GM18511 (cell line): ENCODE measurements at regions not wholly inside any gene's neighbourhood (a gene's known extent, or its start where the extent isn't known, plus 50 kb on each side); places are given as distances from the start of the nearest gene placed in this dataset.
"Not testable (repeated sequence)": the region's sequence is repeated elsewhere in the genome, so short reads cannot be mapped to it uniquely, and the experiment has no call there.

Experiments
- ATAC-seq: cut with Tn5 transposase; IDR thresholded peaks from one replicate; pipeline ENCODE4 v1.9.1; 2021; ENCODE audit warnings: mild to moderate bottlenecking, moderate library complexity; ENCODE audit not compliant: unreplicated experiment

- peak; percentile 69 for ATAC-seq
Observed at GRCh38 chr20:53872561-53873229, 197.7 kb downstream of the BCAS1 start.

DNA sequence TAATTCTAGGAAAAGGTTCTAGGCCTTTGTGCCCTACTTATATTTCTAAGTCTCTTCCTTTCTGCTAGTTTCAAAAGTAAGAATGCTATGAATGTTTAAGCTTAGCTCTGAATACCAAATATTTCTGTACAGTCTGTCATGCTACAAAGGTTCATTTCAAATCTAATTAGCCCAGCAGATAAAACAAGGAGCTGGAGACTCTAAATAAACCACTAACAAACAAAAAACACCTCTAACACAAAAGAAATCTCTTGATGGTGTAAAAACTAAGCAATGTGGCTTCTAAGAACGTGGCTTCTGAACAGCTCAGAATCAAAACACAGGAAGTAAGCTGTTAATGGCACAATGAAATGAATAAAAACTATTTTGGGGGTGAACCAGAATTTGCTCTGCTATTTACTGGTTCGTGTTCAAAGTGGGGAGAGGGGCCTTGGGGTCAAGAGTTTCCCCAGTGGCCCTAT, 198.3 kb downstream of the BCAS1 start:
- no peak for ATAC-seq

DNA sequence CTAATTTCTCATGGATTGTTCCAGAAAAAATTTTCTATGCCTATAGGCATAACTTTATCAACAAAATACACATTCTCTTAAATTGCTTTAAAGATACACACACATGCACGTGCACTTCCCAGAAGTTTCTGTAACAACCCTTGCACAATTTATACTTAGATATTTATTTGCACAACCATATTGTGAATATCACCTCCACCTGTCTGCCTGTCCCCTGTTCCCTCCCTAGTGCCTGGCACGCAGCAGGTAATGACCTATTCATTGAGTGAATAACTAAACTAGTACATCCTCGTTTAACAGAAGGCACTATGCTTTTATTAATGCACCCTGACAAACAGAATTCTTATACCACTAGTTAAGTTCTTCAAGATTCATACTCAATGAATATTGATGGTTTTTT, 198.9 kb downstream of the BCAS1 start:
- ATAC-seq: no peak

DNA sequence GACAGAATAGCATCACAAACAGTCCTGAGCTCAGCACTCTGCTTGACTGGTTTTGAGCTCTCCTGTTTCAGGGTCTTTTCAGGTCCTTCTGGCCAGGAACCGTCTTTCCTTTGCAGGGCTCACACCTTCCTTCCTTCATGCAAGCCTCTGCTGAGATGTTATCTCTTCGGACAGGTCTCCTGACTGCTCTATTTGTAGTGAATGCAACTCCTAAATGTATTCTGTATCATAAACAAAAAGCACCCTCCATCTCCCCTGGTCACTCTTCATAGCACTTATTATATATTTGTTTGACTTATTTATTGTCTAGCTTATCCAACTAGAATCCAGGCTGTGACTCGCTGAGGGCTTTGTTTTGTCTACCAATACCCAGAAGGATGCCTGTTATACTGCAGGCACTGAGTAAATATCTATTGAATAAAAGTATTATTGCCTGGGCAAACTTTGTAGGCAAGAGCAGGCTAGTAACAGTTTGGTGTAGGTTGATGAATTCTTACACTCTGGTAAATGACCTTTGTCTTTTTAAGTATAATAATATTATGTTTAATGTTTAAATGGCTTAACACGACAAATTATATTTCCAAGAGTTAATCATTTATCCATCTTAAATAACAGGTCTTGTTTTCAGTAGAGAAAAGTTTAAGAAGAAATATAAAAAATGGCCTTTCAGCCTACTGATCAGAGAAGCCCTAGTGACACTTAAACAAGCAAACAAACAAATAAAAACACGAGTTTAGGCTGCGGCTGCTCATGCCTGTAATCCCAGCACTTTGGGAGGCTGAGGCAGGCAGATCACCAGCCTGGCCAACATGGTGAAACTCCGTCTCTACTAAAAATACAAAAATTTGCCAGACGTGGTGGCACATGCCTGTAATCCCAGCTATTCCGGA, 199.7 kb downstream of the BCAS1 start:
- no peak for ATAC-seq

- ATAC-seq: peak; percentile 61
Observed at GRCh38 chr20:53869466-53870258, 200.7 kb downstream of the BCAS1 start.

GRCh38 chr20:53867741-53868351, 202.5 kb downstream of the BCAS1 start:
- no peak for ATAC-seq

DNA sequence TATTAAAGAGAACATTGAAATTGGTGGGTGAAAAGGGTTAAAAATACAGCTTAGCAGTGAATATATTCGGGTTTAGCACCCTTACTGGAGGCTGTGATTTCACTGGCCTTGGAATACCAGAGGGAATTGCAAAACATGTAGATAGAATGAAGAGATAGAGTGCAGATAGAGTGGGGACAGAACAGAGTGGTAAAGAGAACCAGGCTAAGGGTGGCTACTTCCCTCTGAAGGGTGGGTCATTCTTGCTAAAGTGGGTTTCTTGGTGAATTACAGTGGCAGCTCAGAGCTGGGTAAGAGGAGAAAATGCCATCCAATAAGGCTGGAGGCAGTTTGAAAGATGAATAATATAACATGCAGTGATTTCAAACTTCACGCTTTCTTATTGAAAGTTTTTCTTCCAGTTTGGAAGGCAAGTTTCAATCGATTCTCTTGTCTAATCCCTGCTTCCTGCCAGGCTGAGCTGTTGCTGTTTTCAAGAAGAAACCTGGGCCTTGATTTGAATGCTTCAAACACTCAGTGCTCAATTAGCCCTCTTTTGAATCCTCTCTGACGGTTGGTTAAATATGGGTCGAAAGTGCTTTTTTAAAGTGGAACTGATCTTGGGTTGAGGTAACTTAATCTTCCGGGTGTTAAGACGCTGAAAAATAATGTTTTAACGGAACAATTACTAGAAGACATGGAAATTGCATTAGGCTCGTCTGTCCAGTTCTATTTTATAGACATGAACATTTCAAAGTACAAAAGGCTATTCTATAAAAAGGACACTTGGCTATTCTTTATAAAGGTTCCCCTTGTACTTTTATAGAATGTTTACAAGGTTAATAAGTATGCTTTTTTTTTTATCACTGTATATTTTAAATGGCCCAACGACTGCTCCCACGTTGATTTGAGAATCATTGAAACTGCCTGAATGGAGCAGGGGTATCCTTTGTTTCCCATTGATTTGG, 203.3 kb downstream of the BCAS1 start:
- ATAC-seq: peak; percentile 60

DNA sequence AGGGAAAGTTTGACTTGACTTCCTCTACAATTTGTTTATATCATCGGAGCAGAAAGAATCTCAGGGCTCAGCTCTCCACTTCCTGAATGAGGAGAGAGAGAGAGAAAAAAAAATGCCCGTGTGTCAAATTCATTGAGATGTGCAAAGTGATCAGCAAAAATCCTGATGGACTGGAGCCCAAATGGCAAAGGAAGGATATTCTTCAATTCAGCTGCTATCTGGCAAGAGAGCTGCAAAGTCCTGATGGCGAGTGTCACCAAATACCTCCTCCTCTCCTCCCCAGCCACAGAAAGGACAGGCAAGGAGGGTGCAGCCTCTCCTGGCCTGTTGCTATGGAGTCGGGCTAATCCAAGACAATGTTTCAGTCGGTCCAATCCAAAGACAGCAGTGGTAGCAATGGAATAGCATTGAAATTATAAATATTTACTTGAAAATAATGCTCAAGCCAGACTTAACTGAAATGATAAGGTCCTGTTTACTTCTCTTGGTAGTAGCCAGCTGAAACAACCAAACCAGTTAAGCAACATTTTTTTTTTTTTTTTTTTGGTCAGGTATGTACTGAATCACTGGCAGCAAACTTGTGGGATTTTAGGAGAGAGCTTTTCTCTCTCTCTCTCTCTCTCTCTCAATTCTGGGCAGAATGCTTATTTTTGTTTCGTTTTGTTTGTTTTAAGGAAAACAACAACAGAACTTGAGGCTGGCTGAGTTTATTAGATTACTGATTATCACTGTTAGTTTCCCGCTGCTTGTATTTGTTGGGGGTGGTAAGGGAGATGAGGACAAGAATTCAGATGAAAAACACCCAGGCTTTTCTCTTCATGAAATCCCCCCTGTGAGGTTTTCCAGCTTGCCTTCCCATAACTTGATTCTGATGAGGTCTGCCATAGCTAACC, 204.2 kb downstream of the BCAS1 start:
- ATAC-seq: no peak

DNA sequence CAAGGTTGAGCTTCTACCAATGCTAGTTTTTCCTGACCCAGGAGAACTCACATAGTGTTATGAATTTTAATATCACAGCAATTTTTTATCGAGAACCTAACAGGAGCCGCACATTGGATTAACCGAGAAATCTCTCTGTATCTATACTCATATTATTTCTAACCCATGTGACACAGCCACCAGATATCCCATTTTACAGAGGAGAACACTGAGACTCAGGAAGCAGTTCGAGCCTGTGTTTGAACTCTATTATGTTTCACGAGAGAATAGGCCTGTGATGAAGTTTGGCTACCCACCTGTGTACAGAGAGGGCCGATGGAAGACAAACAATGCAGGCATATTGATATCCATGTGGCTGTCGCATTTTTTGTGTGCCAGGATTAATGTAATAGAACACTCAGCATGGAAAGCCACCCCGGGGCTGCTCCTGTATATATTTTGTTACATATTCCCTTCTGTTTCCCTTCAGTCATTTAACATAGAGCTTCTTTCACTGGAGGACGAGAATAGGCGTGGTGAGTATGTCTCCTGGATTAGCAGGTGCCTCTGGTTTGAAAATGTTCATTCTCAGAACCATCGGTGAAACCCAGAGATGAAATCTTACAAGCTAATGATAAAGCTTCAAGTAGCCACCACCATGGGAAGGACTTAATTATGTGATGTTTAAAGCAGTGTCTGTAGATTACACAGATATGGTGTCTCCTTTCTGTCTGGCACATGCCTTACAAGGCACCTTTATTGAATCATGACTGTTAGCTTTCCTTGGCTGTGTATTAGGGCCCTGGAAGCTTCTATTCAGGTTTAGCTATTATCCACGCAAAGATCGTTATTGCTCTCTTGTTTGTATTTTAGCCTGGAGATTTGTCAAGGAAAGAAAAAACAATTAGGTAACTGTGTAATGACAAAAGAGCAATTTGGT, 205.4 kb downstream of the BCAS1 start:
- ATAC-seq: not testable (repeated sequence)

DNA sequence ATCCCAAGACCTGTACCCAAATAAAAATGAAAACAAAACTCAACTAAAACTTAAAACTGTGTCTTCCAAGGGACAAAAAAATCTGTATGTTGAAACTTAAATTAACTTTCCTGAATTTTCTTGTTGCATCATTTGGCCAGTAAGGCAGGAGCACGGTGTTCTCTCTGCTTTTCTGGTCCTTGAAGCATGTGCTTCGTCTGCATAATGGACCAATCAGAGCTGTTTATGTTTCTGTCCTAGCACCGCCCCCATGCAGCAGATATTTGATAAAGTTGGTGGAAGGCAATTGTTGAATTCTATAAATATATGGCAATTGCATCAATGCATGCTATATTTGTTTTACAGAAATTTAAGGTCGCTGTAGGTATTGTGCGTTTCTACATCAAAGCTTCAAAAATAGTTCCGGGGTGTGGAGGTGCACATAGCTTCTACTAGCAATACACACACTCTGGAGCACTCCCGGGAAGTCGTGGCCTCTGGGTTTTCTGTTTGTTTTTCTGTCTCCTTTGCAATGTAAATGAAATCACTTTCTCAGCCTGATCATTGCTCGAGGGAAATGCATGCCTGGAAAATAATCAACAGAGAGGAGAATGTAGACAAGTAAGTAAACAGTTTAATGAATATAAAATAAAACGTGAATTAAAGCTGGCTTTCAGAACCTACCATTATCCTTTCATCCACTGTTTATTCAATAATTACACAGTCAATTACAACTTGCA, 206.3 kb downstream of the BCAS1 start:
- ATAC-seq: not testable (repeated sequence)

DNA sequence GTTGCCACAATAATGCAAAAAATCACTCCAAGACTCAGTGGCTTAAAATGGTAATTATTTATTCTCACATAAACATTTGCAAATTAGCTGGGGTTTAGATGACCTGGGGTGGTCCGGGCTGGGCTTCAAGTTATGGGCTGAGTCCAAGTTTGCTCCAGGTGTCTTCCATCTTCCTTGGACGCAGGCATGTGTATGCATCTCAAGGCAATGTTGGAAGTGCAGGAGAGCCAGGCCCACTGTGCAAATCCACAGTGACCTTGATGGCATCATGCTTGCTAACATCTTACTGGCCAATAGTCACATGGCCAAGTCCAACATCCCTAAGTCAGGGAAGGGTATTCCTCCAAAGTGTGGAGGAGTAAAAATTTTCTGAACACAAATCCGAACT, 206.9 kb downstream of the BCAS1 start:
- not testable (repeated sequence) for ATAC-seq

GRCh38 chr20:53863039-53863438, 207.4 kb downstream of the BCAS1 start:
- not testable (repeated sequence) for ATAC-seq

DNA sequence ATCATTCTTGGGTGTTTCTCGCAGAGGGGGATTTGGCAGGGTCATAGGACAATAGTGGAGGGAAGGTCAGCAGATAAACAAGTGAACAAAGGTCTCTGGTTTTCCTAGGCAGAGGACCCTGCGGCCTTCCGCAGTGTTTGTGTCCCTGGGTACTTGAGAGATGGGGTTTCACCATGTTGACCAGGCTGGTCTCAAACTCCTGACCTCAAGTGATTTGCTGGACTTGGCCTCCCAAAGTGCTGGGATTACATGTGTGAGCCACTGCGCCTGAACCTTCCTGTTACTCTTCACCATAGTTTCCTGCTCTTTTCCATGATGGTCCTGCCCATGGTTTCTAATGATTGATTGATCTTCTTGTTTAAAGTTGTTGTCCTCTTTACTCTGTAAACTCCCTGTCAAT, 207.9 kb downstream of the BCAS1 start:
- ATAC-seq: not testable (repeated sequence)

- ATAC-seq: not testable (repeated sequence)
Observed at GRCh38 chr20:53862136-53862397, 208.3 kb downstream of the BCAS1 start.

DNA sequence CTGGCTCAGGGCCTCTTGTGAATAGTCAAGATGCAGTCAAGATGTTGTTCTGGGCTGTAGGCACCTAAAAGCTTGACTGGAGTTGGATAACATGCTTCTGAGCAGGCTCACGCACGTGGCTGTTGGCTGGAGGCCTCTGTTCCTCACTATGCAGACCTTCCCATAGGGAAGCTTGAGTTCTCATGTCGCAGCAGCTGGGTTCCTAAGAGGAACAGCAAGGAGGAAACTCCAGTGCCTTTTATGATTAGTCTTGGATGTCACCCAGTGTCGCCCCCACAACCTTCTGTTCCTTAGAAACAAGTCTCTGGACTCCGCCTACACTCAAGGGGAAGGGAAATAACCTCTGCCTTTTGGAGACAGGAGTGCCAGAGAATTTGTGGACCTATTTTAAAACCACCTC, 210.7 kb downstream of the BCAS1 start:
- ATAC-seq: no peak

DNA sequence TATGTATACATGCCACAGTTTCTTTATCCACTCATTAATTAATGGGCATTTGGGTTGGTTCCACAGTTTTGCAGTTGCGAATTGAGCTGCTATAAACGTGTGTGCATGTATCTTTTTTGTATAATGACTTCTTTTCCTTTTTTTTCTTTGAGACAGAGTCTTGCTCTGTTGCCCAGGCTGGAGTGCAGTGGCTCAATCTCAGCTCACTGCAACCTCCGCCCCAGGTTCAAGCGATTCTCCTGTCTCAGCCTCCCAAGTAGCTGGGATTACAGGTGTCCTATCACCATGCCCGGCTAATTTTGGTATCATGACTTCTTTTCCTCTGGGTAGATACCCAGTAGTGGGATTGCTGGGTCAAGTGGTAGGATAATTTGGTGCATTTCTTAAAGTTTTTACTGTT, 211.4 kb downstream of the BCAS1 start:
- ATAC-seq: not testable (repeated sequence)

- ATAC-seq: not testable (repeated sequence)
Observed at GRCh38 chr20:53858516-53858915, 211.9 kb downstream of the BCAS1 start.
